ENCODE measurements at regions not wholly inside any gene's neighbourhood (a gene's known extent, or its start where the extent isn't known, plus 50 kb on each side); places are given as distances from the start of the nearest gene placed in this dataset.

- TF ChIP-seq EZH2 (IDR thresholded peaks at IDR 0.05; ENCODE audit: borderline replicate concordance, low read length) (no peak), CTCF (IDR thresholded peaks at IDR 0.05; ENCODE audit: low read length) (no peak)
These were observed 85.7 kb downstream of the RFPL4B start for GRCh38 chr6:112432853-112433252.
